ENCODE measurements at regions not wholly inside any gene's neighbourhood (a gene's known extent, or its start where the extent isn't known, plus 50 kb on each side); places are given as distances from the start of the nearest gene placed in this dataset.

GRCh38 chr21:28769683-28770082, 223.0 kb downstream of the LTN1 start:
- no peaks in the 10 kb centered on the region for H3K79me2 ChIP-seq (ENCODE audit: control insufficient read depth, insufficient read depth, low read length)
- TF ChIP-seq MYC (IDR thresholded peaks at IDR 0.05; ENCODE audit: low read depth, low read length) (no peak), JUN (IDR thresholded peaks at IDR 0.05; ENCODE audit: borderline replicate concordance, insufficient read depth, insufficient read length, low read depth) (no peak), EZH2 (IDR thresholded peaks at IDR 0.05; ENCODE audit: borderline replicate concordance, low read depth, low read length, severe bottlenecking) (no peak), GATA2 (IDR thresholded peaks at IDR 0.05; ENCODE audit: insufficient read depth, insufficient read length, low read depth, low read length) (no peak), POLR2A (IDR thresholded peaks at IDR 0.05; ENCODE audit: low read depth, low read length) (no peak), MAX (IDR thresholded peaks at IDR 0.05; ENCODE audit: insufficient read depth, insufficient read length) (no peak), CTCF (IDR thresholded peaks at IDR 0.05; ENCODE audit: extremely low read depth in 1 of 2, insufficient read depth in 1 of 2, low read depth in 1 of 2, low read length in 2 of 2) (no peak)
- DNase-seq (ENCODE audit: low read depth, low spot score) (no peak), FAIRE-seq (no peak)
- dilution Hi-C loops (cut with MboI; ENCODE audit: extremely low pct_ligation_motif_present, low sequenced_read_pairs), result no loop called here
- intact Hi-C loops (cut with micrococcal nuclease), result no loop called here
- BruUV-seq (replicated peaks), result no TSS peak
- no peaks in the 10 kb centered on the region for H4K20me1 ChIP-seq (replicated peaks; ENCODE audit: control insufficient read depth, extremely low read depth, insufficient read depth, low read length)
- no peak overlapping the region for H3K27ac ChIP-seq (ENCODE audit: insufficient read depth, low read depth, low read length)
- H3K9me3 ChIP-seq (replicated peaks; ENCODE audit: control insufficient read depth, insufficient read depth, low read length), result no peaks in the 10 kb centered on the region
- no peak overlapping the region for H3K4me3 ChIP-seq (replicated peaks in 1 of 3; ENCODE audit: insufficient read depth in 1 of 3, low read depth in 1 of 3, low read length in 3 of 3)
- no peaks in the 10 kb centered on the region for H3K4me1 ChIP-seq (ENCODE audit: control insufficient read depth, extremely low read depth, insufficient read depth, low read length)
- H3K36me3 ChIP-seq (ENCODE audit: control insufficient read depth in 2 of 2, extremely low read depth in 1 of 2, insufficient read depth in 2 of 2, low read length in 2 of 2), result no peaks in the 10 kb centered on the region
- CTCF ChIA-PET, result interaction anchor here (1.1 kb wide), 1 partner anchor 12 kb away, joined by 3 read pairs; no protein-coding TSS in a partner anchor
- no peak overlapping the region for H3K9ac ChIP-seq (replicated peaks; ENCODE audit: extremely low read depth, insufficient read depth, low read length)
- POLR2A ChIA-PET, result no interaction called here
- H2AFZ ChIP-seq (ENCODE audit: low read depth, low read length), result no peak overlapping the region
- H3K4me2 ChIP-seq (ENCODE audit: insufficient read depth, low read length), result no peak overlapping the region
- H3K9me1 ChIP-seq (replicated peaks; ENCODE audit: control insufficient read depth, extremely low read depth, insufficient read depth, low read length), result no peaks in the 10 kb centered on the region
- H3K27me3 ChIP-seq (ENCODE audit: control insufficient read depth in 2 of 2, insufficient read depth in 2 of 2, low read length in 2 of 2), result peaks cover 0 to 3% of the 10 kb centered on the region in 2 experiments
